GM19372 (cell line): ENCODE measurements at regions not wholly inside any gene's neighbourhood (a gene's known extent, or its start where the extent isn't known, plus 50 kb on each side); places are given as distances from the start of the nearest gene placed in this dataset.
"Not testable (repeated sequence)": the region's sequence is repeated elsewhere in the genome, so short reads cannot be mapped to it uniquely, and the experiment has no call there.

ENCODE experiments used
- ATAC-seq: cut with Tn5 transposase; IDR thresholded peaks from one replicate; pipeline ENCODE4 v1.9.1; 2021; ENCODE audit warnings: mild to moderate bottlenecking, low read depth, moderate library complexity; ENCODE audit not compliant: unreplicated experiment

DNA sequence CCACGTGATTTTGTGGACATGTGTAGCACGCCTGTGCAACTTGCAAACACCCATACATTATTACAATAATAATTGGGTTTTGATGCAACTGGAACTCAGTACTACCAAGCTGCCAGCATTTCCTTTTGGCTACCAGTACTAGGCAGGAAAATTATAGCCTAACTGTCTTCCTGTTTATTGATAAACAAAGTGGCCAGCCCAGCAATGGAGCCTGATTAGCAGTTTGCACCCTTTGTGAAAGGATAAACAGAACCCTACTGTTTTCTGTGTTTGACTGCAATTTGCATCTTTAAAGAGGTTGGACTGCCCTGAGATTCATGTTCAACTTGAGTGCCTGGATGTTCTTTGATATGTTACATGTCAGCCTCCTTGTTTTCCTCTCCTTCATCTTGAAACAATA is 173.9 kb downstream of the ZIC5 start:
- ATAC-seq, result no peak

DNA sequence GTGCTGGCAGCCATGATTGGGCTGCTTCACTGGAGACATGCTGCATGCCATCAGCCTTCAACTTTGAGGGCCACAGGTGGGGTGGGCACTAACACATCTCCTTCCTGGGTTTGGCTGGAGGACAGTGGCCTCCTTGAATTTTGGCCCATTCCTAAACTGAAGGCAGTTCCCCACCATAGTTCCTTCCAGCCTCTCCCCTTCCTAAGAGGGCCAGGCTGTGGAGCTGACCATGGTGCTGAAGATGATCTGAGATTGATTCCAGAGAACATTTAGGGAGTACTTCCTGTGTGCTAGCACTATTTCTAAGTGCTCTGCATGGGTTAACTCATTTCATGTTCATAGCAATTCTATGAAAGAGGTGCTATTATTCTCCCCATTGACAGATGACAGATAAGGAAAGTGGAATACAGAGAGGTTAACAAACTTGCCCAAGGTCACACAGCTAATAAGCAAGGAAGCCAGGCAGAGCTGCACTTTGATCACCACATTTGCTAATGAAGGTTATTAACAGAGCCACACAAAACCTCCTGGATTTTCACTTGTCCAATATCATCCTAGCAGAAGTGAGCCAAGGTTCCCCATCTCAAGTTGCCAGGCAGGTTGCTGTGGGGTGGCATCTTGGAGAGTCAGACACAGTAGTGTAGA is 175.3 kb downstream of the ZIC5 start:
- no peak for ATAC-seq

DNA sequence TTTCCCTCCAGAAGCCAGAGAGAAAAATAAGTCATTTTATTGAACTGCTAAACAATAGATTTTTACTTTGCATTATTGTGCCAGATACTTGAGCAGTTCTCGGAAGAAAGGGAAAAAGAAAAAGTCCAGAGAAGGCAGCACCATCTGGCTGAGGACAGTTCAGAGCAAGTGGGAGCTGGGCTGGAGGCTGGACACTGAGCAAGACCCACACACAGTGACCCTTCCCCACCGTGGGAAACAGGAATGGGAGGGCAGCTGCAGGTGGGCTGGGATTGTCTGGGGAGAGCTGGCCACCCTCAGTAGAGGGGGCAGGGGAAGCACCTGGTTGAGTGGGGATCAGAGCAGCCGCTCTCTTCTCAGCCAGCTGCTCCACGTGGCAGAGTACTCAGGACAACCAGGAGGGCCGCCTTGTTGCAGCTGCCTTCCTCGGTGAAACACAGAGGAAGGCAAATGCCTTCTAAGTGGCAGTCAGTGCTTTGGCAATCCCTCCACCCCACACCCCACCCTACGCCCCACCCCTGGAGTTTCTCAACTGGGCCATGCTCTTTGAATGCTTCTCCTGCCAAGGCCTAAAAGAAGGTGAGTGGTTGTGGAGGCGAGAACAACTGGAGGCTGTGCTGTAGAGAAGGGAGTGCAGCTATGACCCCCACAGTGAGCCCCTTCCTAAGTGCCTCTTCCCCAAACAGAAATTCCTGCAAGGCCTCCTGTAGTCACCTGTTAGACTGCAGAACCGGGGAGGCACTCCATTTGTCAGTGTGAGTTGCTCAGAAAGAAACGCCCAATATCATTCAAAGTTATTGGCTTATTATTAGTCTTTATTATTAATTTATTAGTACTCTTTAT is 179.3 kb downstream of the ZIC5 start:
- no peak for ATAC-seq

DNA sequence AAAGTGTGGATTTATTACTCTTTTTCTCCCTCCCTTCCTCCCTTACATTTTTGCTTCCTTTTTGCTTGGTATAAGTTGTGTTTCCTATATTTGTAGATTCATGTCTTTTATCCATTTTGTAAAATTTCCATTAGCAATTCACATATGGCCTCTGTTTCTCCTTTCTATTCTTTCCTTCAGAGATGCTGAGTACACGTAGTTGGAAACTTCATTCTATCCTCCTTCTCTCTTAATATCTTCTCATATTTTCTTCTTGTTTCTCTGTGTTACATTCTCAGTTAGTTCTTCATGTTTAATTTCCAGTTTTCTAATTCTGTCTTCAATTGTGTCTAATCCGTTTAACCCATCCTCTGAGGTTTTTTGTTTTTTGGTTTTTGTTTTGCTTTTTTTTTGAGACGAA is 188.9 kb downstream of the ZIC5 start:
- ATAC-seq, result no peak

- ATAC-seq, result no peak
These were observed 193.1 kb downstream of the ZIC5 start for GRCh38 chr13:99778500-99778899.

GRCh38 chr13:99777873-99778272 is 193.7 kb downstream of the ZIC5 start:
- no peak for ATAC-seq

DNA sequence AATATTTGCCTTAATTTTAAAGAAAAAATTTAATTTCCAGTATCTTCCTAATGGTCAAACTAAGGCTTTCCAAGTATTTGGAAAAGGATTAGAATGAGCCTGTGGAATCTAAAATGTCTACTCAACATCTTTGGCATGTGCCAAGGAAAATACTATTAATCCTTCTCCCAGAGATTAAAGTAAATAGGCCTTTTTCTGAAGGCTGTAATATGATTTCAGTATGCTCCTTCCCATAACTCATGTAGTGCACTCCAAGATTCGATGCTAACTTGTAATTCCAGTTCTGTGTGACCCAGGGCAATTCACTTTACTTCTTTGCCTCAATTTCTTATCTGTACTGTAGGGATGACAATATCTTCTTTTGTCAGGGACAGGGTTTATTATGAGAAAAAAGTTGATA is 196.9 kb downstream of the ZIC5 start:
- ATAC-seq, result no peak

DNA sequence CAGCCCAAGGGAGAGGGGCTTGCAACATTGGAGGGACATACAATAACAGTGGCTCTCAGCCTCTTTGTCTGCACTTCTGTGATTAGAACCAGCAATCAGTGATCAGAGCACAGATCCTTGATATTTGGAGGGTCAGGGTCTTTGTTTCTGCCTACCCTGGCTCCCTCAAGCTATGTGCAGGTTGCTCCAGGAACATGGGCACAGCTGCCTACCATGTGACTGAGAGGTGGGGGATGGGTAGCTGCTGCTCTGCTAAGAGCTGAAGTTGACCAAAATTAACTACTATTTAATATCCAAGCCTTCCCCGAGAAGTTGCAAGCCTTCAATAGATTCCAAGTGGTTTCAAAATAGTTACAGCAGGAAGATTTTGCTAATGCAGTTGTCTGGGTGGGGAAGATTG is 202.6 kb downstream of the ZIC5 start:
- no peak for ATAC-seq

DNA sequence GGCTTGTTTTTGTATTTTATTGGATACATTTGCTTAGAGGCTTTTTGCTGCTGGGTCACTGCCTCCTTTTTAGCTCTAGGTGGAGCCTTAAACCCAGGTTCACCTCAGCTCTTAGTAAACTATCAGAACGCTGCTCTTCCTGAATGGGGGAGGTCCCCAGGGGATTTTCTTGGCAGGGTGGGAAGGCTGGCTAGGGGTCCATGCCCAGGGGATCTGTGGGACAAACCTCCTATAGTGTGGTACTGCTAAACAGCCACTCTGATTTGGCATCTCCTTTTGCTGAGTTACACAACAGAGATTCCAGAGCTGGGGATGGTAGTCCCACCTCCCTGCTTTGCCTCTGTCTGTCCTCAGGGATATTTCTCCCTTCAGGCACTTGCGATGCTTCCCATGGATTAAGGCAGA is 204.9 kb downstream of the ZIC5 start:
- no peak for ATAC-seq

DNA sequence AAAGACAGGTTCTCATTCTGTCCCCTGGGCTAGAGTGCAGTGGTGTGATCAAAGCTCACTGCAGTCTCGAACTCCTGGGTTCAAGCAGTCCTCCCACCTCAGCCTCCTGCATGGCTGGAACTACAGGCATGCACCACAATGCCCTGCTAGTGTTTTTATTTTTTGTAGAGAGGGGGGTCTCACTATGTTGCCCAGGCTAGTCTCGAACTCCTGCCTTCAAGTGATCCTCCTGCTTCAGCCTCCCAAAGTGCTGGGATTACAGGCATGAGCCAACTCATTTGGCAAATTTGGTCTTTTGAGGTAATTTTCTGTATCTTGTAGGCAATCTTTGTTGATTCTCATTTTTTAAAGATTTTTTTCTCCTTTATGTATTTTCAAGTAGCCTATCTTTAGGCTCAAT is 205.7 kb downstream of the ZIC5 start:
- no peak for ATAC-seq

DNA sequence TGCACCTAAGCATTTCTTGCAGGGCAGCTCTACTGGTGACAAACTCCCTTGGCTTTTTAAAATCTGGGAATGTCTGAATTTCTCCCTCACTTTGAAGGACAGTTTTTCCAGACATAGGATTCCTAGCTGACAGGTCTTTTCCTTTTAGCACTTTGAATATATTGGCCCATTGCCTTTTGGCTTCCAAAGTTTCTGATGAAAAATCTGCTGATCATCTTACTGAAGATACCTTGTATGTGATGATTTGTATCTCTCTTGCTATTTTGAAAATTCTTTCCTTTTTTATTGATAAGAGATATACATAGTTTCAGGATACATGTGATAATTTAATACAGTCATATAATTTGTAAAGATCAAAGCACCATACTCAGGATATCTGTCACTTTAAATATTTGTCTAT is 211.1 kb downstream of the ZIC5 start:
- no peak for ATAC-seq

GRCh38 chr13:99759163-99759552 is 212.4 kb downstream of the ZIC5 start:
- ATAC-seq, result no peak

DNA sequence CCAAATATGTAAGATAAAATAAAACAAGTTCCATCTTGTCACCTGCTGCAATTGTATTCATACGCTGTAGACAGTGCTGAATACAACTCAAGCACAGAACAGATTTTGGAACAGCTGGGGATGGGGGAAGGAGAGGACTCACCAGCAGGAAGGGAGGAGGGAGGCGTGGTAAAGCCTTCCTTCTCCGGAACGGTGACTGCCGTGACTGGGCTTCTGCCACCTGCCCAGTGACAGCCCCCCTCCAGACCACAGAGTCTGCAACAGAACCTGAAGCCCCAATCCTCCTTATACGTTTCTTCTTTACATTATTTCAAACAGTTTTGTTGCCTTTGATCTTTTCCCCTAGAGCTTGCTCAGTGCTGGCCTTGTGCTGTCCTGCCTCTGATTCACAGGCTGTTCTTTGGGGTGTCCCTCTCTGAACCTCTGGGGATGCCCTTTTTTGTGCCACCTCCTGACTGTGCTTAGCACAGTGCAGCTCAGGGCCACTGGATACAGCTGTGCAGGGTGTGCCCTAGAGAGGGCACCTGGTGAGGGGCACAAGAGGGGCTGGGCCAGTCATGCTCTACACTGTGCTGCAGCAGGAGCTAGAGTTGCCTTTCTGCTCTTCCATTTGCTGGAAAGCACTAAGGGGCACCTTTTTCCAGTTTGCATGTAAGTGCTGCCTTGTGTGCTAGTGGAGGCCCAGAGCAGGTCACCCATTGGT is 213.0 kb downstream of the ZIC5 start:
- no peak for ATAC-seq

DNA sequence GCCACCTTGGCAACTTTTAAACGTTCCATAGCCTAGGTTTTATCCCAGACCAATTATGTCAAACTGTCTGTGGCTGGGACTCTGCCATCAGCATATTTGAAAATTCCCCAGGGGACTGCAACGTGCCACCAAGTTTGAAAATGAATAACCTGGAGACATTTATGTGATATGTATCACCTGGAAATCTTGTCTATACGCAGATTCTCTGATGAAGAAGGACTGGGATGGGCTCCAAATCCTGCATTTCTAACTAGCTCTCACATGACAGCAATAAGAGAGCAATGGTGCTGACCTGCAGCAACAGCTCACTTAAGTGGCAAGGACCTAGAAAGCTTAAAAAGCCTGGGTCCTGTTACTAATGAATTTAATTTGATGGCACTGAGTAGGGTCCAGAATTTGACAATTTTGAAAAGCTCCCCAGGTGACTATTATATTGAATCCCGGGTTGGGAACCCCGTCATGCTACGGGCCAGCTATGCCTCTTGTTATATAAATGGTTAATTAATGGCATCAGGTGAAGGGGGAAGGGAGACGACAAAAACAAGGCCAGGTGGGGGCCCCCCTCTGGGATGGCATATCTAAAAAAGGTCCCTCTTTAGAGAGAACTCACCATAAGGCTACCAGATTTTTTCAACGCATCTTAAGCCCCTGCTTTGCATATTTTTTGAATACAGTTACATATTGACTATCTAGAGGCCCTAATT is 213.7 kb downstream of the ZIC5 start:
- ATAC-seq, result no peak

DNA sequence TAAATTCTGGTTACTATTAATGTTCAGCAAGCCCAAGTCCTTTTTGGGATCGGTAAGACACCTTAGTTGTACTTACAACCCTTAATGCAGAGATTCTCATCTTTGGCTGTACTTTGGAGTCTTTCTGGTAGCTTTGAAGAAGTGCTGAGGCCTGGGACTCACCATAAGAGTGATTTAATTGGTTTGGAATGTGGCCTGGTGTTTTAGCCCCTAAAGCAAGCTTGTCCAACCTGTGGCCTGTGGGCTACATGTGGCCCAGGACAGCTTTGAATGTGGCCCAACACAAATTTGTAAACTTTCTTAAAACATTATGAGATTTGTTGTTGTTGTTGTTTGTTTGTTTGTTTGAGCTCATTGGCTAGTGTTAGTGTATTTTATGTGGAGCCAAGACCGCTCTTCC is 215.3 kb downstream of the ZIC5 start:
- ATAC-seq, result no peak

DNA sequence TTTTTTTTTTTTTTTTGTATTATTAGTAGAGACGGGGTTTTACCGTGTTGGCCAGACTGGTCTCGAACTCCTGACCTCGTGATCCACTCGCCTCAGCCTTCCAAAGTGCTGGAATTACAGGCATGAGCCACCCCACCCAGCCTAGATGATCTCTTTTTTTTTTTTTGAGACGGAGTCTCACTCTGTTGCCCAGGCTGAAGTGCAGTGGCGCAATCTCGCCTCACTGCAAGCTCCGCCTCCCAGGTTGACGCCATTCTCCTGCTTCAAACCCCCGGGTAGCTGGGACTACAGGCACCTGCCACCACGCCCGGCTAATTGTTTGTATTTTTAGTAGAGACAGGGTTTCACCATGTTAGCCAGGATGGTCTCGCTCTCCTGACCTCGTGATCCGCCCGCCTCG is 216.8 kb downstream of the ZIC5 start:
- not testable (repeated sequence) for ATAC-seq

GRCh38 chr13:99752373-99752772 is 219.2 kb downstream of the ZIC5 start:
- no peak for ATAC-seq

- no peak for ATAC-seq
These were observed 219.9 kb downstream of the ZIC5 start for GRCh38 chr13:99751517-99752199.

- no peak for ATAC-seq
These were observed 220.6 kb downstream of the ZIC5 start for GRCh38 chr13:99750951-99751350.

GRCh38 chr13:99749271-99750019 is 222.1 kb downstream of the ZIC5 start:
- ATAC-seq, result no peak
